Type B pancreatic cell (in vitro differentiated cells): ENCODE measurements at regions not wholly inside any gene's neighbourhood (a gene's known extent, or its start where the extent isn't known, plus 50 kb on each side); places are given as distances from the start of the nearest gene placed in this dataset.

Source experiments
- DNase-seq: peaks from one replicate; pipeline ENCODE4 v3.0.0; 2021; ENCODE audit warnings: mixed read lengths; ENCODE audit not compliant: unreplicated experiment; ENCODE audit errors: extremely low spot score
- H3K27ac Mint-ChIP-seq: 2 replicates; pipeline ENCODE4 v1.8.0; 2021; ENCODE audit warnings: mild to moderate bottlenecking, mixed read lengths
- H3K27me3 Mint-ChIP-seq: 2 replicates; pipeline ENCODE4 v1.8.0; 2021; ENCODE audit warnings: mixed read lengths
- H3K36me3 Mint-ChIP-seq: 2 replicates; pipeline ENCODE4 v1.8.0; 2021; ENCODE audit warnings: mixed read lengths
- H3K4me1 Mint-ChIP-seq: one replicate; pipeline ENCODE4 v1.8.0; 2021; ENCODE audit warnings: mixed read lengths; ENCODE audit not compliant: unreplicated experiment
- H3K4me3 Mint-ChIP-seq: 2 replicates; pipeline ENCODE4 v1.8.0; 2021; ENCODE audit warnings: mild to moderate bottlenecking, mixed read lengths
- H3K9me3 Mint-ChIP-seq: 2 replicates; pipeline ENCODE4 v1.8.0; 2021; ENCODE audit warnings: mixed read lengths
- CTCF ChIP-seq: fragments of 200-600 bp; sonication (generic); conservative IDR thresholded peaks from 2 replicates; pipeline ENCODE4 v1.5.0; 2021; ENCODE audit warnings: antibody characterized with exemption, mild to moderate bottlenecking

GRCh38 chr5:15170173-15170572 is 298.6 kb upstream of the ANKH start:
- no peak for TF ChIP-seq CTCF
- no peak for DNase-seq
- H3K36me3 Mint-ChIP-seq, result no peaks in the 10 kb centered on the region
- no peaks in the 10 kb centered on the region for H3K27me3 Mint-ChIP-seq
- H3K9me3 Mint-ChIP-seq, result no peaks in the 10 kb centered on the region
- H3K4me3 Mint-ChIP-seq, result no peak overlapping the region
- no peak overlapping the region for H3K27ac Mint-ChIP-seq
- no peaks in the 10 kb centered on the region for H3K4me1 Mint-ChIP-seq

GRCh38 chr5:15168358-15168757 is 296.8 kb upstream of the ANKH start:
- H3K4me1 Mint-ChIP-seq, result no peaks in the 10 kb centered on the region
- H3K36me3 Mint-ChIP-seq, result no peaks in the 10 kb centered on the region
- H3K9me3 Mint-ChIP-seq, result no peaks in the 10 kb centered on the region
- no peak overlapping the region for H3K27ac Mint-ChIP-seq
- no peak overlapping the region for H3K4me3 Mint-ChIP-seq
- no peak for DNase-seq
- no peaks in the 10 kb centered on the region for H3K27me3 Mint-ChIP-seq
- no peak for TF ChIP-seq CTCF

- no peaks in the 10 kb centered on the region for H3K4me1 Mint-ChIP-seq
- H3K36me3 Mint-ChIP-seq, result no peaks in the 10 kb centered on the region
- no peaks in the 10 kb centered on the region for H3K9me3 Mint-ChIP-seq
- H3K27me3 Mint-ChIP-seq, result peaks cover 3% of the 10 kb centered on the region
- TF ChIP-seq CTCF, result no peak
- H3K27ac Mint-ChIP-seq, result no peak overlapping the region
- H3K4me3 Mint-ChIP-seq, result no peak overlapping the region
- DNase-seq, result no peak
Observed at GRCh38 chr5:15160091-15160490, 288.5 kb upstream of the ANKH start.

GRCh38 chr5:15159606-15160005 is 288.0 kb upstream of the ANKH start:
- no peak overlapping the region for H3K27ac Mint-ChIP-seq
- no peak for DNase-seq
- TF ChIP-seq CTCF, result no peak
- no peaks in the 10 kb centered on the region for H3K9me3 Mint-ChIP-seq
- no peaks in the 10 kb centered on the region for H3K4me1 Mint-ChIP-seq
- peaks cover 3% of the 10 kb centered on the region for H3K27me3 Mint-ChIP-seq
- no peak overlapping the region for H3K4me3 Mint-ChIP-seq
- no peaks in the 10 kb centered on the region for H3K36me3 Mint-ChIP-seq

GRCh38 chr5:15142458-15142857 is 270.9 kb upstream of the ANKH start:
- no peak for DNase-seq
- Mint-ChIP-seq H3K4me1 (no peaks in the 10 kb centered on the region), H3K9me3 (no peaks in the 10 kb centered on the region), H3K36me3 (no peaks in the 10 kb centered on the region), H3K27ac (no peak overlapping the region), H3K27me3 (peaks cover 9% of the 10 kb centered on the region), H3K4me3 (no peak overlapping the region)
- TF ChIP-seq CTCF, result no peak

- DNase-seq, result no peak
- H3K9me3 Mint-ChIP-seq, result no peaks in the 10 kb centered on the region
- no peaks in the 10 kb centered on the region for H3K36me3 Mint-ChIP-seq
- TF ChIP-seq CTCF, result no peak
- no peak overlapping the region for H3K4me3 Mint-ChIP-seq
- peaks cover 9% of the 10 kb centered on the region for H3K27me3 Mint-ChIP-seq
- no peaks in the 10 kb centered on the region for H3K4me1 Mint-ChIP-seq
- no peak overlapping the region for H3K27ac Mint-ChIP-seq
Observed at GRCh38 chr5:15137414-15137813, 265.8 kb upstream of the ANKH start.
